Mammary epithelial cell (primary cell): ENCODE measurements at regions not wholly inside any gene's neighbourhood (a gene's known extent, or its start where the extent isn't known, plus 50 kb on each side); places are given as distances from the start of the nearest gene placed in this dataset.

Experiments used
- EZH2 ChIP-seq: IDR thresholded peaks from 2 replicates; pipeline ENCODE4 v1.6.1; 2012; ENCODE audit warnings: low read length, inconsistent platforms, borderline replicate concordance
- TF ChIP-seq, protein P1 (sequence below), 2 donors: IDR thresholded peaks in 1 of 2; conservative IDR thresholded peaks in 1 of 2; 2 replicates each; pipeline ENCODE4 v1.5.1; 2011 to 2012; ENCODE audit warnings: inconsistent platforms in 2 of 2, low read length in 2 of 2, mild to moderate bottlenecking in 2 of 2, control low read depth in 1 of 2, low read depth in 1 of 2; ENCODE audit not compliant: insufficient read depth in 1 of 2; ENCODE audit errors: extremely low read depth in 1 of 2

DNA sequence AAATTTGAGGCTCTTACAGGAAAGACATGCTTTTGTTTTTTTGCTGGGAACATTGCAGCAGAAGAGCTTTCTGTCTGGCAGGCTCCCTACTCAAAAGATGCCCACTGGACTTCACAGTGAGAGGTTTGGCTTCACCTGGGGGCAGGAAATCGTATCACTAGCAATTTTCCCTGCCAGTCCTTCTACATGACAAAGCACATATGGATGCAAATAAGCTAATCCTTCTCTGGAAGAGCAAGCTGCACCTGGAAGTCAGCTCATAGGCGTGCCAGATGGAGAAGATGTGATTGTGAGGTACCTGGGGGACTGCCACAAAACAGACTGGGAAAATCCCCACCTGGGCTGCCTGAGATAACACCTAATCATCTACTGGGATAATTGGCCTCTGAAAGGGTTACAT, 195.0 kb upstream of the CPHXL start:
- TF ChIP-seq, protein P1, sequence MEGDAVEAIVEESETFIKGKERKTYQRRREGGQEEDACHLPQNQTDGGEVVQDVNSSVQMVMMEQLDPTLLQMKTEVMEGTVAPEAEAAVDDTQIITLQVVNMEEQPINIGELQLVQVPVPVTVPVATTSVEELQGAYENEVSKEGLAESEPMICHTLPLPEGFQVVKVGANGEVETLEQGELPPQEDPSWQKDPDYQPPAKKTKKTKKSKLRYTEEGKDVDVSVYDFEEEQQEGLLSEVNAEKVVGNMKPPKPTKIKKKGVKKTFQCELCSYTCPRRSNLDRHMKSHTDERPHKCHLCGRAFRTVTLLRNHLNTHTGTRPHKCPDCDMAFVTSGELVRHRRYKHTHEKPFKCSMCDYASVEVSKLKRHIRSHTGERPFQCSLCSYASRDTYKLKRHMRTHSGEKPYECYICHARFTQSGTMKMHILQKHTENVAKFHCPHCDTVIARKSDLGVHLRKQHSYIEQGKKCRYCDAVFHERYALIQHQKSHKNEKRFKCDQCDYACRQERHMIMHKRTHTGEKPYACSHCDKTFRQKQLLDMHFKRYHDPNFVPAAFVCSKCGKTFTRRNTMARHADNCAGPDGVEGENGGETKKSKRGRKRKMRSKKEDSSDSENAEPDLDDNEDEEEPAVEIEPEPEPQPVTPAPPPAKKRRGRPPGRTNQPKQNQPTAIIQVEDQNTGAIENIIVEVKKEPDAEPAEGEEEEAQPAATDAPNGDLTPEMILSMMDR (conservative IDR thresholded peaks at IDR 0.05 in 1 of 2, IDR thresholded peaks at IDR 0.05 in 1 of 2; ENCODE audit: extremely low read depth in 1 of 2, insufficient read depth in 1 of 2, low read depth in 1 of 2, low read length in 2 of 2) = no peak
- no peak for TF ChIP-seq EZH2
